B cell (primary cell): ENCODE measurements at regions not wholly inside any gene's neighbourhood (a gene's known extent, or its start where the extent isn't known, plus 50 kb on each side); places are given as distances from the start of the nearest gene placed in this dataset.

Source experiments
- ATAC-seq: fragments of 200-7000 bp; cut with Tn5 transposase; one replicate; pipeline ENCODE4 v1.10.0; 2021; ENCODE audit warnings: low read depth, mild to moderate bottlenecking, moderate number of reproducible peaks, moderate library complexity
- CTCF ChIA-PET: fragments of 350-600 bp; sonication (Branson Sonifier 250); formaldehyde crosslinking; loops from one replicate; lab custom pipeline; 2021; ENCODE audit warnings: antibody characterized with exemption, inconsistent platforms; lab: Charles Lee
- POLR2A ChIA-PET: fragments of 350-600 bp; sonication (Branson Sonifier 250); formaldehyde crosslinking; loops from one replicate; lab custom pipeline; 2021; ENCODE audit warnings: antibody characterized with exemption; lab: Charles Lee
- DNase-seq: peaks from one replicate; pipeline ENCODE4 v3.0.0; 2013
- H2AFZ ChIP-seq: 2 replicates; pipeline ENCODE4 v1.6.1; 2012; ENCODE audit warnings: mild to moderate bottlenecking, low read depth, low read length; ENCODE audit not compliant: insufficient read depth, poor library complexity, severe bottlenecking
- H3K27ac ChIP-seq, 2 donors: 1 replicate in 1 of 2; 2 replicates in 1 of 2; pipeline ENCODE4 v1.5.1; 2012 to 2013; ENCODE audit warnings: low read length in 2 of 2, mild to moderate bottlenecking in 2 of 2, moderate library complexity in 1 of 2
- H3K27me3 ChIP-seq, 4 experiments: fragments of 200-600 bp in 1 of 4; sonication (generic) in 1 of 4; replicated peaks in 1 of 4; 1 replicate in 2 of 4; 2 replicates in 2 of 4; pipeline versions ENCODE4 v1.6.1 to v1.7.0; 2013 to 2016; ENCODE audit warnings: low read length in 3 of 4, mild to moderate bottlenecking in 2 of 4, mixed read lengths in 1 of 4, moderate library complexity in 1 of 4; ENCODE audit not compliant: insufficient read depth in 4 of 4, control insufficient read depth in 3 of 4; ENCODE audit errors: control extremely low read depth in 1 of 4
- H3K36me3 ChIP-seq, 2 experiments: replicated peaks in 1 of 2; 1 replicate in 1 of 2; 2 replicates in 1 of 2; pipeline versions ENCODE4 v1.6.1 to v1.7.1; 2013; ENCODE audit warnings: low read length in 1 of 2; ENCODE audit not compliant: insufficient read depth in 2 of 2, control insufficient read depth in 1 of 2; ENCODE audit errors: control extremely low read depth in 1 of 2, extremely low read depth in 1 of 2
- H3K4me1 ChIP-seq, 2 donors: fragments of 200-600 bp in 1 of 2; sonication (generic) in 1 of 2; 1 replicate in 1 of 2; 2 replicates in 1 of 2; pipeline versions ENCODE4 v1.5.1 to v1.6.1; 2013 to 2017; ENCODE audit warnings: low read length in 2 of 2; ENCODE audit not compliant: control insufficient read depth in 2 of 2, insufficient read depth in 2 of 2
- H3K4me2 ChIP-seq: replicated peaks from 2 replicates; pipeline ENCODE3; 2012; ENCODE audit warnings: mild to moderate bottlenecking, low read depth, low read length; ENCODE audit not compliant: poor library complexity, severe bottlenecking
- H3K4me3 ChIP-seq, 5 experiments: fragments of 200-600 bp in 1 of 5; sonication (generic) in 1 of 5; 1 replicate in 3 of 5; 2 replicates in 2 of 5; pipeline versions ENCODE4 v1.5.1 to v1.7.0; 2011 to 2016; ENCODE audit warnings: low read length in 4 of 5, mild to moderate bottlenecking in 4 of 5, low read depth in 2 of 5, control low read depth in 1 of 5, moderate library complexity in 1 of 5; ENCODE audit not compliant: insufficient read depth in 1 of 5; ENCODE audit errors: control extremely low read depth in 1 of 5, extremely low read depth in 1 of 5
- H3K79me2 ChIP-seq: fragments of 200-600 bp; sonication (generic); one replicate; pipeline ENCODE4 v1.6.0; 2016; ENCODE audit warnings: low read length; ENCODE audit not compliant: control insufficient read depth, insufficient read depth
- H3K9ac ChIP-seq: fragments of 200-600 bp; sonication (generic); 2 replicates; pipeline ENCODE4 v1.6.1; 2017; ENCODE audit warnings: mild to moderate bottlenecking, low read length, moderate library complexity
- H3K9me3 ChIP-seq, 3 donors: one replicate each; pipeline versions ENCODE4 v1.6.1 to v1.7.1; 2013; ENCODE audit warnings: low read length in 2 of 3; ENCODE audit not compliant: control insufficient read depth in 2 of 3, insufficient read depth in 1 of 3; ENCODE audit errors: control extremely low read depth in 1 of 3
- H4K20me1 ChIP-seq: 2 replicates; pipeline ENCODE4 v1.6.0; 2012; ENCODE audit warnings: mild to moderate bottlenecking, low read length; ENCODE audit not compliant: insufficient read depth, control insufficient read depth, poor library complexity, severe bottlenecking
- H3K27ac Mint-ChIP-seq: one replicate; pipeline ENCODE4 v1.8.0; 2021; ENCODE audit warnings: mixed read lengths
- H3K27me3 Mint-ChIP-seq: one replicate; pipeline ENCODE4 v1.8.0; 2021; ENCODE audit warnings: mixed read lengths
- H3K4me1 Mint-ChIP-seq: one replicate; pipeline ENCODE4 v1.8.0; 2021; ENCODE audit warnings: mixed read lengths
- H3K4me3 Mint-ChIP-seq: one replicate; pipeline ENCODE4 v1.8.0; 2021; ENCODE audit warnings: mixed read lengths
- H3K9me3 Mint-ChIP-seq: one replicate; pipeline ENCODE4 v1.8.0; 2022; ENCODE audit warnings: mixed read lengths; ENCODE audit not compliant: insufficient read depth
- CTCF ChIP-seq: fragments of 200-600 bp; IDR thresholded peaks from one replicate; pipeline ENCODE4 v1.8.0; 2022; ENCODE audit warnings: antibody characterized with exemption, mild to moderate bottlenecking
- EZH2 ChIP-seq: IDR thresholded peaks from 2 replicates; pipeline ENCODE4 v1.6.1; 2012; ENCODE audit warnings: borderline replicate concordance, low read depth, mild to moderate bottlenecking, moderate library complexity, low read length; ENCODE audit not compliant: insufficient read depth, poor library complexity, severe bottlenecking
- WGBS: methylation state at CpG from one replicate; pipeline ENCODE4 v1.1.5; 2013; ENCODE audit warnings: missing lambda C conversion rate; ENCODE audit not compliant: insufficient coverage; 5-methylcytosine and 5-hydroxymethylcytosine counted together
- intact Hi-C: fragments of 100-400 bp; cut with micrococcal nuclease; formaldehyde crosslinking; loops from one replicate; pipeline ENCODE4 v1.10.0; 2022

GRCh38 chr18:78587626-78588600 is 391.7 kb upstream of the SALL3 start:
- no peak overlapping the region for H2AFZ ChIP-seq
- no peak overlapping the region for H3K9ac ChIP-seq
- no peaks in the 10 kb centered on the region for H3K36me3 ChIP-seq
- H3K4me1 ChIP-seq: no peaks in the 10 kb centered on the region
- Mint-ChIP-seq H3K4me3 (no peak overlapping the region), H3K27ac (no peak overlapping the region), H3K27me3 (no peaks in the 10 kb centered on the region), H3K4me1 (no peaks in the 10 kb centered on the region), H3K9me3 (peaks cover 3% of the 10 kb centered on the region)
- H3K79me2 ChIP-seq: no peaks in the 10 kb centered on the region
- CTCF ChIA-PET: no interaction called here
- H4K20me1 ChIP-seq: no peaks in the 10 kb centered on the region
- H3K4me3 ChIP-seq: no peak overlapping the region
- no peak for TF ChIP-seq EZH2
- TF ChIP-seq CTCF: no peak
- H3K9me3 ChIP-seq: peaks cover 0 to 38% (median 0%) of the 10 kb centered on the region in 3 donors
- ATAC-seq: no peak
- WGBS: 88% methylated on average over 22 of the region's 24 CpGs
- no peak overlapping the region for H3K27ac ChIP-seq
- no peak for DNase-seq
- H3K27me3 ChIP-seq: no peaks in the 10 kb centered on the region
- H3K4me2 ChIP-seq: no peak overlapping the region
- POLR2A ChIA-PET: no interaction called here
- intact Hi-C loops: no loop called here

GRCh38 chr18:78589916-78590437 is 389.6 kb upstream of the SALL3 start:
- POLR2A ChIA-PET: no interaction called here

More at GRCh38 chr18:78589916-78590437, 389.6 kb upstream of the SALL3 start:
- H3K79me2 ChIP-seq: no peaks in the 10 kb centered on the region
- no peaks in the 10 kb centered on the region for H3K36me3 ChIP-seq
- no peaks in the 10 kb centered on the region for H3K27me3 ChIP-seq
- H2AFZ ChIP-seq: no peak overlapping the region
- Mint-ChIP-seq H3K4me1 (no peaks in the 10 kb centered on the region), H3K27me3 (no peaks in the 10 kb centered on the region), H3K27ac (no peak overlapping the region), H3K9me3 (peaks cover 6% of the 10 kb centered on the region), H3K4me3 (no peak overlapping the region)
- H3K4me2 ChIP-seq: no peak overlapping the region
- H4K20me1 ChIP-seq: no peaks in the 10 kb centered on the region
- TF ChIP-seq CTCF: no peak
- TF ChIP-seq EZH2: no peak
- H3K4me3 ChIP-seq: no peak overlapping the region
- CTCF ChIA-PET: no interaction called here
- peaks cover 0 to 27% (median 5%) of the 10 kb centered on the region in 3 donors for H3K9me3 ChIP-seq
- 89% methylated on average over 9 of the region's 9 CpGs for WGBS
- H3K9ac ChIP-seq: no peak overlapping the region
- no peak for DNase-seq
- H3K27ac ChIP-seq: no peak overlapping the region
- intact Hi-C loops: no loop called here
- no peak for ATAC-seq
- no peaks in the 10 kb centered on the region for H3K4me1 ChIP-seq
